ENCODE measurements at regions not wholly inside any gene's neighbourhood (a gene's known extent, or its start where the extent isn't known, plus 50 kb on each side); places are given as distances from the start of the nearest gene placed in this dataset.

- no peak overlapping the region for H3K4me3 ChIP-seq
- DNase-seq (ENCODE audit: low spot score), result no peak
- intact Hi-C loops (cut with DNase I), result no loop called here
- no peaks in the 10 kb centered on the region for H3K4me1 ChIP-seq (replicated peaks)
- no peaks in the 10 kb centered on the region for H3K27me3 ChIP-seq (replicated peaks; ENCODE audit: insufficient read depth)
- TF ChIP-seq POLR2A (IDR thresholded peaks at IDR 0.05) (no peak), POLR2AphosphoS5 (IDR thresholded peaks at IDR 0.05) (no peak), CTCF (IDR thresholded peaks at IDR 0.05) (no peak)
- WGBS, result 94% methylated on average over 1 of the region's 1 CpG
- H3K9me3 ChIP-seq, result no peaks in the 10 kb centered on the region
- H3K36me3 ChIP-seq, result no peaks in the 10 kb centered on the region
- H3K27ac ChIP-seq, result no peak overlapping the region
Observed at GRCh38 chr7:16347066-16347826, 74.1 kb downstream of the CRPPA start.

- no peaks in the 10 kb centered on the region for H3K4me1 ChIP-seq (replicated peaks)
- intact Hi-C loops (cut with DNase I), result no loop called here
- H3K27ac ChIP-seq, result no peak overlapping the region
- H3K36me3 ChIP-seq, result no peaks in the 10 kb centered on the region
- TF ChIP-seq CTCF (IDR thresholded peaks at IDR 0.05), result no peak
- TF ChIP-seq POLR2A (IDR thresholded peaks at IDR 0.05), result no peak
- no peak for TF ChIP-seq POLR2AphosphoS5 (IDR thresholded peaks at IDR 0.05)
- no peak for DNase-seq (ENCODE audit: low spot score)
- no peak overlapping the region for H3K4me3 ChIP-seq
- H3K27me3 ChIP-seq (replicated peaks; ENCODE audit: insufficient read depth), result no peaks in the 10 kb centered on the region
- H3K9me3 ChIP-seq, result no peaks in the 10 kb centered on the region
- WGBS, result 55% methylated on average over 5 of the region's 5 CpGs
Observed at GRCh38 chr7:16345979-16346958, 75.1 kb downstream of the CRPPA start.

GRCh38 chr7:16344927-16345326 is 76.4 kb downstream of the CRPPA start:
- intact Hi-C loops (cut with DNase I), result no loop called here
- no peak for TF ChIP-seq POLR2A (IDR thresholded peaks at IDR 0.05)
- no peak for TF ChIP-seq CTCF (IDR thresholded peaks at IDR 0.05)
- TF ChIP-seq POLR2AphosphoS5 (IDR thresholded peaks at IDR 0.05), result no peak
- no peaks in the 10 kb centered on the region for H3K27me3 ChIP-seq (replicated peaks; ENCODE audit: insufficient read depth)
- H3K27ac ChIP-seq, result no peak overlapping the region
- WGBS, result 0% methylated on average over 1 of the region's 1 CpG
- no peak overlapping the region for H3K4me3 ChIP-seq
- no peaks in the 10 kb centered on the region for H3K4me1 ChIP-seq (replicated peaks)
- no peaks in the 10 kb centered on the region for H3K36me3 ChIP-seq
- H3K9me3 ChIP-seq, result no peaks in the 10 kb centered on the region
- DNase-seq (ENCODE audit: low spot score), result no peak

GRCh38 chr7:16343612-16344011 is 77.7 kb downstream of the CRPPA start:
- intact Hi-C loops (cut with DNase I), result no loop called here
- DNase-seq (ENCODE audit: low spot score), result no peak
- Histone ChIP-seq H3K27ac (no peak overlapping the region), H3K36me3 (no peaks in the 10 kb centered on the region), H3K27me3 (replicated peaks; ENCODE audit: insufficient read depth) (no peaks in the 10 kb centered on the region), H3K9me3 (no peaks in the 10 kb centered on the region), H3K4me1 (replicated peaks) (no peaks in the 10 kb centered on the region), H3K4me3 (no peak overlapping the region)
- no peak for TF ChIP-seq CTCF (IDR thresholded peaks at IDR 0.05)
- no peak for TF ChIP-seq POLR2AphosphoS5 (IDR thresholded peaks at IDR 0.05)
- no peak for TF ChIP-seq POLR2A (IDR thresholded peaks at IDR 0.05)
- 96% methylated on average over 5 of the region's 5 CpGs for WGBS

Data from prostate gland (tissue), 2 donors.